Cardiac fibroblast (primary cell): ENCODE measurements at regions not wholly inside any gene's neighbourhood (a gene's known extent, or its start where the extent isn't known, plus 50 kb on each side); places are given as distances from the start of the nearest gene placed in this dataset.

Experiments used
- DNase-seq, 2 donors: peaks; one replicate each; pipeline versions ENCODE4 v3.0.0 to v3.0.0-alpha.2; 2010; ENCODE audit warnings: low read depth in 2 of 2
- H3K4me3 ChIP-seq, 2 donors: replicated peaks in 1 of 2; 1 replicate in 1 of 2; 2 replicates in 1 of 2; pipeline ENCODE4 v1.5.1; 2011; ENCODE audit warnings: low read depth in 2 of 2, low read length in 2 of 2, mild to moderate bottlenecking in 2 of 2, moderate library complexity in 1 of 2
- CTCF ChIP-seq: IDR thresholded peaks from one replicate; pipeline ENCODE4 v1.5.1; 2011; ENCODE audit warnings: low read depth, mild to moderate bottlenecking, low read length, inconsistent platforms

GRCh38 chr7:22900101-22900500 lies 77.5 kb upstream of the TOMM7 start:
- no peak for TF ChIP-seq CTCF
- no peak overlapping the region for H3K4me3 ChIP-seq
- DNase-seq, result no peak

GRCh38 chr7:22896917-22897316 lies 74.3 kb upstream of the TOMM7 start:
- no peak for DNase-seq
- TF ChIP-seq CTCF, result no peak
- H3K4me3 ChIP-seq, result no peak overlapping the region

GRCh38 chr7:22895828-22896165 lies 73.1 kb upstream of the TOMM7 start:
- DNase-seq, result no peak
- no peak overlapping the region for H3K4me3 ChIP-seq
- TF ChIP-seq CTCF, result no peak

GRCh38 chr7:22895140-22895827 lies 72.6 kb upstream of the TOMM7 start:
- no peak for DNase-seq
- no peak overlapping the region for H3K4me3 ChIP-seq
- no peak for TF ChIP-seq CTCF

GRCh38 chr7:22894546-22894945 lies 71.9 kb upstream of the TOMM7 start:
- DNase-seq, result no peak
- H3K4me3 ChIP-seq, result no peak overlapping the region
- TF ChIP-seq CTCF, result no peak

GRCh38 chr7:22890773-22891172 lies 68.1 kb upstream of the TOMM7 start:
- DNase-seq, result no peak
- TF ChIP-seq CTCF, result no peak
- H3K4me3 ChIP-seq, result no peak overlapping the region

- peak in 1 of 2 donors; percentile 22 for DNase-seq
- no peak for TF ChIP-seq CTCF
- H3K4me3 ChIP-seq, result no peak overlapping the region
Observed at GRCh38 chr7:22885797-22886261, 63.2 kb upstream of the TOMM7 start.
